NCI-H510A (cell line): ENCODE measurements at regions not wholly inside any gene's neighbourhood (a gene's known extent, or its start where the extent isn't known, plus 50 kb on each side); places are given as distances from the start of the nearest gene placed in this dataset.

Experiments
- DNase-seq: peaks from one replicate; lab custom pipeline; 2025; lab: John Stamatoyannopoulos, UW

GRCh38 chr6:62670490-62671223, 384.6 kb upstream of the KHDRBS2 start:
- DNase-seq = no peak

- no peak for DNase-seq
Measured at GRCh38 chr6:62669831-62670230, 383.8 kb upstream of the KHDRBS2 start.

- no peak for DNase-seq
Measured at GRCh38 chr6:62652692-62653328, 366.8 kb upstream of the KHDRBS2 start.

- DNase-seq = no peak
Measured at GRCh38 chr6:62645274-62645673, 359.2 kb upstream of the KHDRBS2 start.

DNA sequence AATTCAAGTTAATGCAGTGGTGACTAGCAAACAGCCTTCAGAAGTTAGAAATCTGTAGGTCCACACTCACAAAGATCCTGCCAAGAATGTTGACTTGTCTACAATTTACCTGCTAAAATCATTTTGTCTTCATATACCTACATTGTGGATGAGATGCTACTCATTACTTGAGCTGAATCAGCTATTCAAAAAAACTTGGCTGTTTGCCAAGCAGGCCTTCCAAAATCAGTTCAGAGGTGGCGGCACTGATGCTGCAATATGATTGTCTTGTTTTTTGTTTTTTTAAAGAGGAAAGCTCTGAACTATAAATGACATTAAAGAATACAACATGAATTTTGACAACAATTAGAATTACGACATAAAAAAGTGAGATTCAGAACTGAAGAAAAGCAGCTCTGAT, 354.7 kb upstream of the KHDRBS2 start:
- no peak for DNase-seq

- no peak for DNase-seq
Measured at GRCh38 chr6:62626661-62627060, 340.6 kb upstream of the KHDRBS2 start.

GRCh38 chr6:62623846-62624532, 338.0 kb upstream of the KHDRBS2 start:
- DNase-seq = no peak

GRCh38 chr6:62615366-62616015, 329.5 kb upstream of the KHDRBS2 start:
- DNase-seq = no peak

DNA sequence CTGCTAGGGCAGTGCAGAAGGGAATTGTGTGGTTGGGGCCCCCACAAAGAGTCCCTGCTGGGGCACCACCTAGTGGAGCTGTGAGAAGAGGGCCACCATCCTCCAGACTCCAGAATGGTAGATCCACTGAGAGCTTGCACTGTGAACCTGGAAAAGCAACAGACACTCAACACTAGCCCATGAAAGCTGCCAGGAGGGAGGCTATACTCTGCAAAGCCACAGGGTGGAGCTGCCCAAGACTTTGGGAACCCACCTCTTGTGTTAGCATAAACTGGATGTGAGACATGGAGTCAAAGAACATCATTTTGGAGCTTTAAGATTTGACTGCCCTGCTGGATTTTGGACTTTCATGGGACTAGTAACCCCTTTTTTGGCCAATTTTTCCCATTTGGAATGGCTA, 328.4 kb upstream of the KHDRBS2 start:
- no peak for DNase-seq

- no peak for DNase-seq
Measured at GRCh38 chr6:62613928-62614327, 327.9 kb upstream of the KHDRBS2 start.

DNA sequence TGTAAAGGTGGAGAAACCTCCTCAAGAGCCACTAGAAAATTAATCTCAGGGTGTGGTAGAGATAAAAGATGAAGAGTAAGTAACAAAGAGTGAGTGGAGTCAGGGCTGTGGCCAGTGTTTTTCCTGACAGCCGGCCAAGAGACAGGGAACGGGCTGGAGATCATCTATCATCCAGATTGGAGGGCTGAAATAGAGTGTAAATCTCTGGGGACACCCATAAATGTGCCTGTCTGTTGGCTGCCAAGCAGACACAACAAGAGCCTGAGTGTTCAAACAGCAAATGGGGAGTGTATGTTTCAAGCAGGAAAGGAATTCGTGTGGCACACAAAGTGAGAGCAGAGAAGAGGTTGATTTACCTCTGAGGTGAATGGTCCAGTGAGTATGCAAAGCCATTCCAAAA, 326.4 kb upstream of the KHDRBS2 start:
- no peak for DNase-seq

DNA sequence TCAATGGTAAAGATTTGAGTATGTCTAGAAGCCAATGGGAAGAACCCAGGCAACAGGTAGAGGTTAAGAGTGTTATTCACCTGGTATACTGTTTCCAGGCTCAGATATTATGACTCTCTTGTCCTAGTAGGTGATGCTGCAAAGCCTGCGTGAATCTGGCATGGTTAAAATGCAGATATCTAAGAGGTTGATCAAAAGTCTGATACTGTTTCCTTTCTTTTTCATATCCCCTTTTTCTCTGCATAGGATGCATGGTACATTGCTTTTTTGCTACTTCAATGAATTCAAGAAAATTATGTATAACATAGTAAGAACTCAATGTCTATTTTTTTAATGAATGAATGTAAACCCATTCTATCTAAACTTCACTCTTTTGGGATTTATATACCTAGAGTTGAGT, 284.3 kb upstream of the KHDRBS2 start:
- DNase-seq = no peak

DNA sequence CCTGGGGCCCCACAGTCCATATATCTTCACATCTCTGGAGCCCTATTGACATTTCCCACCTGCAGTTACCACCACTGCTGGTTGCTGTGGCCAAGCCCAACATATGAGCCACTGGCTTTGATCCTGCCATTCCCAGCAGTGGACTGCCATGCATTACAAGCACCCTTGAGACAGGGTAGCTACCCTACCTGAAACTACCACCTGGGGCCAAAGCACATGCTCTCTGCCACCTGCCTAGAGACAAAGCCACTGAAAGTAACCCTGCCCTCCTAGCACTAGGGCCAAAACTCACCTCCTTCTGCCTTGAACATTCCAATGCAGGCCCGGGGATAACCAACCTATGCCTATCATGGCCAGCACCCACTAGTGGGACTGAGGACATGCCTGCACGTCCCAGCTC, 255.5 kb upstream of the KHDRBS2 start:
- DNase-seq = no peak

- DNase-seq = no peak
Measured at GRCh38 chr6:62530985-62531384, 245.0 kb upstream of the KHDRBS2 start.

DNA sequence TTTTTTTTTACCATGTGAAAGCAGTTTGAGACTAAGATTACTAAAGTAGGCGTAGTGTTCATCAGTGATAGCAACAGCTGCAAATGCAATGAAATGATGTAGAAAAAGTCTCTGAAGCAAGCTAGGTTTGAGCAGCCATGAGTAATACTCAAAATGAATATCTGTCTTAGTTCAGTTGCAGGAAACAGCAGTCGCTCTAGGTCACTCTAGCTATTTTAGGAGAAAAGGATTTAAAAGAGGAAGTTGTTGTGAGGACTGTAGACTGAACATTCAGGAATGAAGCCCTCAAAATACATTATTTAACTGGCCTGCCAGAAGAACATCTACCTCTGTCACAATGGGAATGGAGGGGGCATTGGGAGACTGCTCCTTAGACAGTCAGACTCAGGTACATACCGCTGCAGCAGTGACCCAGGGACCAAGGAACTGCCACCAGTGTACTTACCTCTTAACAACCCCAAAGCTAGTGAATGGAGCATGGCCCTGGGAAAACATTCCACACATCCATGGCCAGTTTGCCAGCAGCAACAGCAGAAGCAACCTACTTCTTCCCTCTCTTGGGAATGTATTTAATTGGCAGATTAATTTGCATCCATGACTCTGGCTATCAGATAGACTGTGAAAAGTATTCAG, 243.0 kb upstream of the KHDRBS2 start:
- no peak for DNase-seq

GRCh38 chr6:62523630-62524029, 237.6 kb upstream of the KHDRBS2 start:
- no peak for DNase-seq

GRCh38 chr6:62519574-62519973, 233.5 kb upstream of the KHDRBS2 start:
- no peak for DNase-seq

- DNase-seq = no peak
Measured at GRCh38 chr6:62516291-62517141, 230.5 kb upstream of the KHDRBS2 start.

DNA sequence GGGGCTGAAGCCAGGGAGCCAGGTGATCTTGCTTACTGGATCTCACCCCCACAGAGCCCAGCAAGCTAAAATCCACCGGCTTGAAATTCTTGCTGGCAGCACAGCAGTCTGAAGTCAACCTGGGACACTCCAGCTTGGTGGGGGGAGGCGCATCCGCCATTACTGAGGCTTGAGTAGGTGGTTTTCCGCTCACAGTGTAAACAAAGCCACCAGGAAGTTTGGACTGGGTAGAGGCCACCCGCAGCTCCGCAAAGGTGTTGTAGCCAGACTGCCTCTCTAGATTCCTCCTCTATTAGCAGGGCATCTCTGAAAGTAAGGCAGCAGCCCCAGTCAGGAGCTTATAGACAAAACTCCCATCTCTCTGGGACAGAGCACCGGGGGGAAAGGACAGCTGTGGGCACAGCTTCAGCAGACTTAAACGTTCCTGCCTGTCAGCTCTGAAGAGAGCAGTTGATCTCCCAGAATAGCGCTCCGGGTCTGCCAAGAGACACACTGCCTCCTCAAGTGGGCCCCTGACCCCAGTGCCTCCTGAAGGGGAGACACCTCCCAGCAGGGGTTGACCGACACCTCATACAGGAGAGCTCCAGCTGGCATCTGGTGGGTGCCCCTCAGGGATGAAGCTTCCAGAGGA, 206.3 kb upstream of the KHDRBS2 start:
- peak; percentile 11 for DNase-seq

- DNase-seq = no peak
Measured at GRCh38 chr6:62480544-62480943, 194.5 kb upstream of the KHDRBS2 start.

GRCh38 chr6:62479697-62480220, 193.7 kb upstream of the KHDRBS2 start:
- DNase-seq = no peak
